ENCODE measurements at regions not wholly inside any gene's neighbourhood (a gene's known extent, or its start where the extent isn't known, plus 50 kb on each side); places are given as distances from the start of the nearest gene placed in this dataset.

DNA sequence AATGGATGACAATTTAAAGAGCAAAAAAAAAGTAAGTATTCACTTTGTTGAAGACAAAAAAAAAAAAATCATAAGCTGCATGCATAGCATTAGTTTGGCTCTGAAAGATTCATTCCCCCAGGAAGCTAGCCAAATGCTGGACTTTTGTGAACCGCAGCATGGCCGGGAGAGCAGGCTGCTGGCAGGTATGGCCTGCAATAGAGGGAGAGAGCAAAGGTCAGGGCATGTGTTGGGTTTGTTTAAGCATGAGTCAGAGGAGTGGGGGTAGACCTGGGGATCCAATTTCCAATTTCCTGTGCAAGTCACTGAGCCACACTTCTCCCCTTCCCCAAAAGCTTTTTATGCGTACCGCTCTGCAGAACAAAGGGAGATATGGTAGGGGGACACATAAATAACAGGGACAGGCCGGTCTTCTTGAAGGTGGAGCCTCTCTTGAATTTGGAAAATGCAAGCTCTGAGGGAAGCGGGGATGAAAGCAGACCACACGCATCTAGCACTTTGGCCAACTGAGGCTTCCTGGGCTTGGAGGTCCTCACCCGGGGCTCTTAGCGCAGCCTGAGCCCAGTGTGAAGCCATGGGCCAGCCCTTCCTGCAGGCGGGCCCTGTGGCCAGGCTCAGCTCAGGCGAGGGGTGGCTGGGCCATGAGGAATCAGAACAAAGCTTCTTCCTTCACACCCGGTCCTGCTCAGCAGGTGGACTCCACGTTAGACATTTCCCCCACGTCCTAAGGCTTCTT lies 171.1 kb downstream of the TOMM20 start (continued):
- TF ChIP-seq, protein P1, sequence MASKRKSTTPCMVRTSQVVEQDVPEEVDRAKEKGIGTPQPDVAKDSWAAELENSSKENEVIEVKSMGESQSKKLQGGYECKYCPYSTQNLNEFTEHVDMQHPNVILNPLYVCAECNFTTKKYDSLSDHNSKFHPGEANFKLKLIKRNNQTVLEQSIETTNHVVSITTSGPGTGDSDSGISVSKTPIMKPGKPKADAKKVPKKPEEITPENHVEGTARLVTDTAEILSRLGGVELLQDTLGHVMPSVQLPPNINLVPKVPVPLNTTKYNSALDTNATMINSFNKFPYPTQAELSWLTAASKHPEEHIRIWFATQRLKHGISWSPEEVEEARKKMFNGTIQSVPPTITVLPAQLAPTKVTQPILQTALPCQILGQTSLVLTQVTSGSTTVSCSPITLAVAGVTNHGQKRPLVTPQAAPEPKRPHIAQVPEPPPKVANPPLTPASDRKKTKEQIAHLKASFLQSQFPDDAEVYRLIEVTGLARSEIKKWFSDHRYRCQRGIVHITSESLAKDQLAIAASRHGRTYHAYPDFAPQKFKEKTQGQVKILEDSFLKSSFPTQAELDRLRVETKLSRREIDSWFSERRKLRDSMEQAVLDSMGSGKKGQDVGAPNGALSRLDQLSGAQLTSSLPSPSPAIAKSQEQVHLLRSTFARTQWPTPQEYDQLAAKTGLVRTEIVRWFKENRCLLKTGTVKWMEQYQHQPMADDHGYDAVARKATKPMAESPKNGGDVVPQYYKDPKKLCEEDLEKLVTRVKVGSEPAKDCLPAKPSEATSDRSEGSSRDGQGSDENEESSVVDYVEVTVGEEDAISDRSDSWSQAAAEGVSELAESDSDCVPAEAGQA (IDR thresholded peaks at IDR 0.05; ENCODE audit: low read depth) = peak; percentile 46; the same call in 1 of the 2 replicates
- TF ChIP-seq, protein P1 (CRISPR knock-in tag; IDR thresholded peaks at IDR 0.05; ENCODE audit: borderline replicate concordance) = no peak
- no peak for TF ChIP-seq ZNF326 (CRISPR knock-in tag; IDR thresholded peaks at IDR 0.05; ENCODE audit: borderline replicate concordance)
- peak; percentile 23; the same call in 1 of the 2 replicates for TF ChIP-seq ARNT2 (CRISPR knock-in tag; IDR thresholded peaks at IDR 0.05; ENCODE audit: low read depth)
- TF ChIP-seq MTF1 (CRISPR knock-in tag; IDR thresholded peaks at IDR 0.05) = 0 out of 2 replicates have a peak, but pooled peaks have one; percentile 28
- TF ChIP-seq ZXDC (CRISPR knock-in tag; IDR thresholded peaks at IDR 0.05) = peak; percentile 91
- TF ChIP-seq ZNF556 (CRISPR knock-in tag; IDR thresholded peaks at IDR 0.05; ENCODE audit: borderline replicate concordance) = no peak
- TF ChIP-seq, protein P2, sequence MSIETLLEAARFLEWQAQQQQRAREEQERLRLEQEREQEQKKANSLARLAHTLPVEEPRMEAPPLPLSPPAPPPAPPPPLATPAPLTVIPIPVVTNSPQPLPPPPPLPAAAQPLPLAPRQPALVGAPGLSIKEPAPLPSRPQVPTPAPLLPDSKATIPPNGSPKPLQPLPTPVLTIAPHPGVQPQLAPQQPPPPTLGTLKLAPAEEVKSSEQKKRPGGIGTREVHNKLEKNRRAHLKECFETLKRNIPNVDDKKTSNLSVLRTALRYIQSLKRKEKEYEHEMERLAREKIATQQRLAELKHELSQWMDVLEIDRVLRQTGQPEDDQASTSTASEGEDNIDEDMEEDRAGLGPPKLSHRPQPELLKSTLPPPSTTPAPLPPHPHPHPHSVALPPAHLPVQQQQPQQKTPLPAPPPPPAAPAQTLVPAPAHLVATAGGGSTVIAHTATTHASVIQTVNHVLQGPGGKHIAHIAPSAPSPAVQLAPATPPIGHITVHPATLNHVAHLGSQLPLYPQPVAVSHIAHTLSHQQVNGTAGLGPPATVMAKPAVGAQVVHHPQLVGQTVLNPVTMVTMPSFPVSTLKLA (IDR thresholded peaks at IDR 0.05) = peak; percentile 49; the same call in 1 of the 2 replicates
- TF ChIP-seq SRSF1 (optimal IDR thresholded peaks at IDR 0.05; ENCODE audit: low read depth, low read length) = no peak
- peak; percentile 94 for TF ChIP-seq FOXO1 (CRISPR knock-in tag; IDR thresholded peaks at IDR 0.05)
- peak in 1 of 2 experiments; percentile 89; a peak in 2 of 4 replicates for TF ChIP-seq KLF16 (CRISPR knock-in tag; IDR thresholded peaks at IDR 0.05)
- TF ChIP-seq ARID2 (CRISPR knock-in tag; IDR thresholded peaks at IDR 0.05; ENCODE audit: borderline replicate concordance) = peak; percentile 78
- TF ChIP-seq AKAP8 (CRISPR knock-in tag; IDR thresholded peaks at IDR 0.05) = 0 out of 2 replicates have a peak, but pooled peaks have one; percentile 55
- TF ChIP-seq, protein P3, sequence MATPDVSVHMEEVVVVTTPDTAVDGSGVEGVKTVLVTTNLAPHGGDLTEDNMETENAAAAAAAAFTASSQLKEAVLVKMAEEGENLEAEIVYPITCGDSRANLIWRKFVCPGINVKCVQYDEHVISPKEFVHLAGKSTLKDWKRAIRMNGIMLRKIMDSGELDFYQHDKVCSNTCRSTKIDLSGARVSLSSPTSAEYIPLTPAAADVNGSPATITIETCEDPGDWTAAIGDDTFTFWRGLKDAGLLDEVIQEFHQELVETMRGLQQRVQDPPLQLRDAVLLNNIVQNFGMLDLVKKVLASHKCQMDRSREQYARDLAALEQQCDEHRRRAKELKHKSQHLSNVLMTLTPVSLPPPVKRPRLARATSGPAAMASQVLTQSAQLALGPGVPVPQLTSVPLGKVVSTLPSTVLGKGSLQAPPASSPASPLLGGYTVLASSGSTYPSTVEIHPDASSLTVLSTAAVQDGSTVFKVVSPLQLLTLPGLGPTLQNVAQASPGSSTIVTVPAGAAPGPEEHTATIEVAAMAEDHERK (CRISPR knock-in tag; IDR thresholded peaks at IDR 0.05; ENCODE audit: low read depth) = no peak
- TF ChIP-seq NCOA2 (CRISPR knock-in tag; IDR thresholded peaks at IDR 0.05) = peak; percentile 97
- TF ChIP-seq, protein P4, sequence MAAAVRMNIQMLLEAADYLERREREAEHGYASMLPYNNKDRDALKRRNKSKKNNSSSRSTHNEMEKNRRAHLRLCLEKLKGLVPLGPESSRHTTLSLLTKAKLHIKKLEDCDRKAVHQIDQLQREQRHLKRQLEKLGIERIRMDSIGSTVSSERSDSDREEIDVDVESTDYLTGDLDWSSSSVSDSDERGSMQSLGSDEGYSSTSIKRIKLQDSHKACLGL (CRISPR knock-in tag; IDR thresholded peaks at IDR 0.05) = 0 out of 2 replicates have a peak, but pooled peaks have one; percentile 24
- TF ChIP-seq RORA (CRISPR knock-in tag; IDR thresholded peaks at IDR 0.05) = peak; percentile 94; the same call in 1 of the 2 replicates
